Stimulated activated effector memory CD8-positive, alpha-beta T cell treated with anti-CD3 and anti-CD28 coated beads, Interleukin-12 subunit alpha, Interleukin-12 subunit beta, amount 100 ng/mL, for 72 hours (primary cell): ENCODE measurements at regions not wholly inside any gene's neighbourhood (a gene's known extent, or its start where the extent isn't known, plus 50 kb on each side); places are given as distances from the start of the nearest gene placed in this dataset.

ENCODE experiments used
- ATAC-seq: fragments of 150-1000 bp; cut with Tn5 transposase; 2 replicates; pipeline ENCODE4 v1.10.0; 2021
- DNase-seq, 2 donors: peaks; one replicate each; pipeline ENCODE4 v3.0.0; 2021 to 2022; ENCODE audit warnings: low spot score in 2 of 2
- H3K27ac Mint-ChIP-seq: one replicate; pipeline ENCODE4 v1.8.0; 2022; ENCODE audit warnings: mild to moderate bottlenecking, mixed read lengths
- H3K36me3 Mint-ChIP-seq: one replicate; pipeline ENCODE4 v1.8.0; 2022; ENCODE audit warnings: mild to moderate bottlenecking, mixed read lengths
- H3K4me1 Mint-ChIP-seq: one replicate; pipeline ENCODE4 v1.8.0; 2022; ENCODE audit warnings: mixed read lengths
- H3K4me3 Mint-ChIP-seq: one replicate; pipeline ENCODE4 v1.8.0; 2022; ENCODE audit warnings: mild to moderate bottlenecking, mixed read lengths
- H3K9me3 Mint-ChIP-seq: one replicate; pipeline ENCODE4 v1.8.0; 2022; ENCODE audit warnings: mixed read lengths

- Mint-ChIP-seq H3K27ac (no peak overlapping the region), H3K4me1 (no peaks in the 10 kb centered on the region), H3K9me3 (peaks cover 2% of the 10 kb centered on the region), H3K36me3 (no peaks in the 10 kb centered on the region), H3K4me3 (no peak overlapping the region)
- DNase-seq, result no peak
- no peak for ATAC-seq
Measured at GRCh38 chr4:141890279-141890678, 253.9 kb downstream of the IL15 start.

GRCh38 chr4:141891260-141892120, 255.1 kb downstream of the IL15 start:
- Mint-ChIP-seq H3K4me3 (no peak overlapping the region), H3K4me1 (no peaks in the 10 kb centered on the region), H3K36me3 (no peaks in the 10 kb centered on the region), H3K9me3 (no peaks in the 10 kb centered on the region), H3K27ac (no peak overlapping the region)
- ATAC-seq (no peak), DNase-seq (no peak)

- ATAC-seq (no peak), DNase-seq (no peak)
- no peaks in the 10 kb centered on the region for H3K4me1 Mint-ChIP-seq
- H3K4me3 Mint-ChIP-seq, result no peak overlapping the region
- no peak overlapping the region for H3K27ac Mint-ChIP-seq
- H3K9me3 Mint-ChIP-seq, result no peaks in the 10 kb centered on the region
- no peaks in the 10 kb centered on the region for H3K36me3 Mint-ChIP-seq
Measured at GRCh38 chr4:141896687-141897086, 260.3 kb downstream of the IL15 start.

- ATAC-seq (no peak), DNase-seq (no peak)
- H3K4me3 Mint-ChIP-seq, result no peak overlapping the region
- no peaks in the 10 kb centered on the region for H3K9me3 Mint-ChIP-seq
- no peaks in the 10 kb centered on the region for H3K36me3 Mint-ChIP-seq
- H3K27ac Mint-ChIP-seq, result no peak overlapping the region
- no peaks in the 10 kb centered on the region for H3K4me1 Mint-ChIP-seq
Measured at GRCh38 chr4:141898346-141898745, 262.0 kb downstream of the IL15 start.

- ATAC-seq, result no peak
- no peak overlapping the region for H3K27ac Mint-ChIP-seq
- no peak overlapping the region for H3K4me3 Mint-ChIP-seq
- H3K9me3 Mint-ChIP-seq, result no peaks in the 10 kb centered on the region
- H3K4me1 Mint-ChIP-seq, result no peaks in the 10 kb centered on the region
- DNase-seq, result no peak
- H3K36me3 Mint-ChIP-seq, result no peaks in the 10 kb centered on the region
Measured at GRCh38 chr4:141899103-141899502, 262.7 kb downstream of the IL15 start.

GRCh38 chr4:141899541-141899940, 263.2 kb downstream of the IL15 start:
- no peak overlapping the region for H3K4me3 Mint-ChIP-seq
- no peak overlapping the region for H3K27ac Mint-ChIP-seq
- no peak for ATAC-seq
- H3K36me3 Mint-ChIP-seq, result no peaks in the 10 kb centered on the region
- DNase-seq, result no peak
- no peaks in the 10 kb centered on the region for H3K4me1 Mint-ChIP-seq
- H3K9me3 Mint-ChIP-seq, result no peaks in the 10 kb centered on the region

GRCh38 chr4:141900856-141901255, 264.5 kb downstream of the IL15 start:
- H3K27ac Mint-ChIP-seq, result no peak overlapping the region
- H3K36me3 Mint-ChIP-seq, result no peaks in the 10 kb centered on the region
- no peak for ATAC-seq
- DNase-seq, result no peak
- no peak overlapping the region for H3K4me3 Mint-ChIP-seq
- no peaks in the 10 kb centered on the region for H3K4me1 Mint-ChIP-seq
- H3K9me3 Mint-ChIP-seq, result no peaks in the 10 kb centered on the region

- H3K4me1 Mint-ChIP-seq, result no peaks in the 10 kb centered on the region
- H3K9me3 Mint-ChIP-seq, result no peaks in the 10 kb centered on the region
- H3K36me3 Mint-ChIP-seq, result no peaks in the 10 kb centered on the region
- H3K27ac Mint-ChIP-seq, result no peak overlapping the region
- ATAC-seq (no peak), DNase-seq (no peak)
- no peak overlapping the region for H3K4me3 Mint-ChIP-seq
Measured at GRCh38 chr4:141905751-141906150, 269.4 kb downstream of the IL15 start.

GRCh38 chr4:141909541-141909940, 273.2 kb downstream of the IL15 start:
- Mint-ChIP-seq H3K4me1 (no peaks in the 10 kb centered on the region), H3K36me3 (no peaks in the 10 kb centered on the region), H3K27ac (no peak overlapping the region), H3K9me3 (no peaks in the 10 kb centered on the region), H3K4me3 (no peak overlapping the region)
- no peak for DNase-seq
- ATAC-seq, result no peak

- no peak overlapping the region for H3K27ac Mint-ChIP-seq
- H3K9me3 Mint-ChIP-seq, result no peaks in the 10 kb centered on the region
- DNase-seq, result no peak
- H3K4me3 Mint-ChIP-seq, result no peak overlapping the region
- ATAC-seq, result no peak
- no peaks in the 10 kb centered on the region for H3K36me3 Mint-ChIP-seq
- no peaks in the 10 kb centered on the region for H3K4me1 Mint-ChIP-seq
Measured at GRCh38 chr4:141912831-141913230, 276.4 kb downstream of the IL15 start.

GRCh38 chr4:141913928-141914327, 277.5 kb downstream of the IL15 start:
- H3K4me3 Mint-ChIP-seq, result no peak overlapping the region
- H3K27ac Mint-ChIP-seq, result no peak overlapping the region
- H3K4me1 Mint-ChIP-seq, result no peaks in the 10 kb centered on the region
- no peaks in the 10 kb centered on the region for H3K36me3 Mint-ChIP-seq
- ATAC-seq, result no peak
- H3K9me3 Mint-ChIP-seq, result no peaks in the 10 kb centered on the region
- DNase-seq, result no peak

- ATAC-seq (no peak), DNase-seq (no peak)
- Mint-ChIP-seq H3K27ac (no peak overlapping the region), H3K9me3 (no peaks in the 10 kb centered on the region), H3K36me3 (no peaks in the 10 kb centered on the region), H3K4me1 (no peaks in the 10 kb centered on the region), H3K4me3 (no peak overlapping the region)
Measured at GRCh38 chr4:141914746-141915145, 278.4 kb downstream of the IL15 start.

GRCh38 chr4:141919649-141920048, 283.3 kb downstream of the IL15 start:
- H3K4me1 Mint-ChIP-seq, result no peaks in the 10 kb centered on the region
- DNase-seq (no peak), ATAC-seq (no peak)
- no peaks in the 10 kb centered on the region for H3K36me3 Mint-ChIP-seq
- no peak overlapping the region for H3K27ac Mint-ChIP-seq
- H3K4me3 Mint-ChIP-seq, result no peak overlapping the region
- H3K9me3 Mint-ChIP-seq, result no peaks in the 10 kb centered on the region

GRCh38 chr4:141921293-141921692, 284.9 kb downstream of the IL15 start:
- no peak for ATAC-seq
- DNase-seq, result no peak
- Mint-ChIP-seq H3K27ac (no peak overlapping the region), H3K36me3 (no peaks in the 10 kb centered on the region), H3K9me3 (no peaks in the 10 kb centered on the region), H3K4me1 (no peaks in the 10 kb centered on the region), H3K4me3 (no peak overlapping the region)

GRCh38 chr4:141922236-141922635, 285.9 kb downstream of the IL15 start:
- DNase-seq, result no peak
- no peak overlapping the region for H3K27ac Mint-ChIP-seq
- no peak overlapping the region for H3K4me3 Mint-ChIP-seq
- no peak for ATAC-seq
- no peaks in the 10 kb centered on the region for H3K4me1 Mint-ChIP-seq
- H3K36me3 Mint-ChIP-seq, result no peaks in the 10 kb centered on the region
- H3K9me3 Mint-ChIP-seq, result no peaks in the 10 kb centered on the region

GRCh38 chr4:141926406-141926805, 290.0 kb downstream of the IL15 start:
- ATAC-seq (no peak), DNase-seq (no peak)
- Mint-ChIP-seq H3K36me3 (no peaks in the 10 kb centered on the region), H3K27ac (no peak overlapping the region), H3K4me1 (no peaks in the 10 kb centered on the region), H3K4me3 (no peak overlapping the region), H3K9me3 (no peaks in the 10 kb centered on the region)
